SU-DHL-6 (cell line): ENCODE measurements at regions not wholly inside any gene's neighbourhood (a gene's known extent, or its start where the extent isn't known, plus 50 kb on each side); places are given as distances from the start of the nearest gene placed in this dataset.

ENCODE experiments used
- H2AFZ ChIP-seq: fragments of 200-600 bp; sonication (generic); 2 replicates; pipeline ENCODE4 v1.6.1; 2014; ENCODE audit warnings: low read depth, mild to moderate bottlenecking, moderate library complexity, mixed read lengths, antibody characterized with exemption, low read length; ENCODE audit not compliant: severe bottlenecking
- H3F3A ChIP-seq: fragments of 200-600 bp; shearing (Covaris generic); 2 replicates; pipeline ENCODE4 v1.6.0; 2016; ENCODE audit warnings: antibody characterized with exemption, mild to moderate bottlenecking; ENCODE audit not compliant: insufficient read depth
- H3K27ac ChIP-seq: fragments of 200-600 bp; sonication (generic); 2 replicates; pipeline ENCODE4 v1.5.1; 2016; ENCODE audit warnings: low read depth, mild to moderate bottlenecking, low read length, moderate library complexity, mixed read lengths
- H3K27me3 ChIP-seq: fragments of 200-600 bp; sonication (generic), shearing (Covaris generic); 2 replicates; pipeline ENCODE4 v1.6.0; 2014; ENCODE audit warnings: mild to moderate bottlenecking, low read length
- H3K36me3 ChIP-seq: fragments of 200-600 bp; sonication (generic); 2 replicates; pipeline ENCODE4 v1.6.1; 2014; ENCODE audit warnings: mild to moderate bottlenecking, low read length, mixed read lengths
- H3K4me2 ChIP-seq: fragments of 300-600, 200-600 bp; shearing (Covaris generic), sonication (generic); 2 replicates; pipeline ENCODE4 v1.6.0; 2014; ENCODE audit warnings: low read length, low read depth, mild to moderate bottlenecking; ENCODE audit not compliant: poor library complexity, severe bottlenecking
- H3K4me3 ChIP-seq: fragments of 200-600 bp; sonication (generic); 2 replicates; pipeline ENCODE4 v1.5.1; 2014; ENCODE audit warnings: antibody characterized with exemption, low read length, mild to moderate bottlenecking, mixed read lengths; ENCODE audit not compliant: insufficient read depth, poor library complexity, severe bottlenecking
- H3K79me2 ChIP-seq: fragments of 200-600 bp; sonication (generic); 2 replicates; pipeline ENCODE4 v1.6.1; 2014; ENCODE audit warnings: mild to moderate bottlenecking, low read length, moderate library complexity; ENCODE audit not compliant: insufficient read depth
- H3K9ac ChIP-seq: fragments of 200-600 bp; sonication (generic); 2 replicates; pipeline ENCODE4 v1.7.0; 2014; ENCODE audit warnings: mild to moderate bottlenecking, low read length
- H3K9me2 ChIP-seq: fragments of 200-600 bp; sonication (generic); replicated peaks from 2 replicates; pipeline ENCODE4 v1.6.1; 2014; ENCODE audit warnings: low read length; ENCODE audit not compliant: insufficient read depth
- H3K9me3 ChIP-seq: fragments of 200-600 bp; sonication (generic); 2 replicates; pipeline ENCODE4 v1.6.1; 2014; ENCODE audit warnings: low read length, mixed read lengths; ENCODE audit not compliant: insufficient read depth
- H4K20me1 ChIP-seq: fragments of 200-600 bp; sonication (generic); 2 replicates; pipeline ENCODE4 v1.6.1; 2014; ENCODE audit warnings: low read depth, mild to moderate bottlenecking, antibody characterized with exemption, low read length, moderate library complexity, mixed read lengths
- CTCF ChIP-seq: fragments of 200-600 bp; sonication (generic); IDR thresholded peaks from one replicate; pipeline ENCODE4 v1.5.1; 2017; ENCODE audit warnings: antibody characterized with exemption, mild to moderate bottlenecking, low read length, moderate library complexity; ENCODE audit not compliant: insufficient read depth, poor library complexity, severe bottlenecking
- EZH2phosphoT487 ChIP-seq: fragments of 200-600 bp; sonication (generic), shearing (Covaris generic); conservative IDR thresholded peaks from 2 replicates; pipeline ENCODE4 v1.6.1; 2018; ENCODE audit warnings: mild to moderate bottlenecking, antibody characterized with exemption, low read length, moderate library complexity, mixed read lengths

GRCh38 chr15:70479785-70480184 is 283.6 kb downstream of the UACA start:
- no peak overlapping the region for H3K4me3 ChIP-seq
- no peaks in the 10 kb centered on the region for H3K79me2 ChIP-seq
- H4K20me1 ChIP-seq, result no peaks in the 10 kb centered on the region
- H3K9ac ChIP-seq, result no peak overlapping the region
- no peak for TF ChIP-seq EZH2phosphoT487
- no peak for TF ChIP-seq CTCF
- H3K36me3 ChIP-seq, result no peaks in the 10 kb centered on the region
- no peak overlapping the region for H3K4me2 ChIP-seq
- no peak overlapping the region for H3K27ac ChIP-seq
- H3K9me2 ChIP-seq, result no peaks in the 10 kb centered on the region
- H3F3A ChIP-seq, result no peaks in the 10 kb centered on the region
- no peaks in the 10 kb centered on the region for H3K9me3 ChIP-seq
- no peaks in the 10 kb centered on the region for H3K27me3 ChIP-seq
- no peak overlapping the region for H2AFZ ChIP-seq

GRCh38 chr15:70479056-70479455 is 284.3 kb downstream of the UACA start:
- H3K4me2 ChIP-seq, result no peak overlapping the region
- no peaks in the 10 kb centered on the region for H3K79me2 ChIP-seq
- 0 out of 2 replicates have a peak overlapping the region, but pooled peaks have one; percentile 19 for H3K27ac ChIP-seq
- H3K9me3 ChIP-seq, result no peaks in the 10 kb centered on the region
- no peaks in the 10 kb centered on the region for H4K20me1 ChIP-seq
- H3K36me3 ChIP-seq, result no peaks in the 10 kb centered on the region
- no peaks in the 10 kb centered on the region for H3K27me3 ChIP-seq
- no peaks in the 10 kb centered on the region for H3K9me2 ChIP-seq
- H3F3A ChIP-seq, result no peaks in the 10 kb centered on the region
- TF ChIP-seq EZH2phosphoT487, result no peak
- no peak for TF ChIP-seq CTCF
- no peak overlapping the region for H3K4me3 ChIP-seq
- no peak overlapping the region for H3K9ac ChIP-seq
- H2AFZ ChIP-seq, result peak overlapping the region; percentile 95

GRCh38 chr15:70478251-70478990 is 284.9 kb downstream of the UACA start:
- H3K79me2 ChIP-seq, result no peaks in the 10 kb centered on the region
- H4K20me1 ChIP-seq, result no peaks in the 10 kb centered on the region
- H3K27me3 ChIP-seq, result no peaks in the 10 kb centered on the region
- H3K27ac ChIP-seq, result 0 out of 2 replicates have a peak overlapping the region, but pooled peaks have one; percentile 19
- no peaks in the 10 kb centered on the region for H3K36me3 ChIP-seq
- H3F3A ChIP-seq, result no peaks in the 10 kb centered on the region
- H3K4me2 ChIP-seq, result peak overlapping the region; percentile 21
- H3K9me3 ChIP-seq, result no peaks in the 10 kb centered on the region
- H3K9me2 ChIP-seq, result no peaks in the 10 kb centered on the region
- no peak overlapping the region for H3K4me3 ChIP-seq
- TF ChIP-seq CTCF, result no peak
- TF ChIP-seq EZH2phosphoT487, result no peak
- H3K9ac ChIP-seq, result no peak overlapping the region; the same call in 1 of the 2 replicates
- peak overlapping the region; percentile 95 for H2AFZ ChIP-seq
